ENCODE measurements at regions not wholly inside any gene's neighbourhood (a gene's known extent, or its start where the extent isn't known, plus 50 kb on each side); places are given as distances from the start of the nearest gene placed in this dataset.

DNA sequence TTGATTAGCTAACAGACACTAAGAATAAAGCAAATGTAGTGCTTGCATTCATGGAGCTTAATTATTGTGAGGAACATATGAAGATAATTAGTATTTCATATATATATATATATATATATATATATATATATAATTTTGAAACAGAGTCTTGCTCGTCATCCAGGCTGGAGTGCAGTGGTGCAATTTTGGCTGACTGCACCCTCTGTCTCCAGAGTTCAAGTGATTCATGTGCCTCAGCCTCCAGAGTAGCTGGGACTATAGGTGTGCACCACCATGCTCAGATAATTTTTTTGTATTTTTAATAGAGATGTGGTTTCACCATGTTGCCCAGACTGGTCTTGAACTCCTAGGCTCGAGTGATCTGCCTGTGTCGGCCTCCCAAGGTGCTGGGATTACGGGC is 1091.6 kb upstream of the TMEM132C start:
- TF ChIP-seq, protein P1, sequence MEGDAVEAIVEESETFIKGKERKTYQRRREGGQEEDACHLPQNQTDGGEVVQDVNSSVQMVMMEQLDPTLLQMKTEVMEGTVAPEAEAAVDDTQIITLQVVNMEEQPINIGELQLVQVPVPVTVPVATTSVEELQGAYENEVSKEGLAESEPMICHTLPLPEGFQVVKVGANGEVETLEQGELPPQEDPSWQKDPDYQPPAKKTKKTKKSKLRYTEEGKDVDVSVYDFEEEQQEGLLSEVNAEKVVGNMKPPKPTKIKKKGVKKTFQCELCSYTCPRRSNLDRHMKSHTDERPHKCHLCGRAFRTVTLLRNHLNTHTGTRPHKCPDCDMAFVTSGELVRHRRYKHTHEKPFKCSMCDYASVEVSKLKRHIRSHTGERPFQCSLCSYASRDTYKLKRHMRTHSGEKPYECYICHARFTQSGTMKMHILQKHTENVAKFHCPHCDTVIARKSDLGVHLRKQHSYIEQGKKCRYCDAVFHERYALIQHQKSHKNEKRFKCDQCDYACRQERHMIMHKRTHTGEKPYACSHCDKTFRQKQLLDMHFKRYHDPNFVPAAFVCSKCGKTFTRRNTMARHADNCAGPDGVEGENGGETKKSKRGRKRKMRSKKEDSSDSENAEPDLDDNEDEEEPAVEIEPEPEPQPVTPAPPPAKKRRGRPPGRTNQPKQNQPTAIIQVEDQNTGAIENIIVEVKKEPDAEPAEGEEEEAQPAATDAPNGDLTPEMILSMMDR (IDR thresholded peaks at IDR 0.05; ENCODE audit: insufficient read depth, low read length, poor library complexity, severe bottlenecking) = no peak
- no peak for TF ChIP-seq EZH2phosphoT487 (conservative IDR thresholded peaks at IDR 0.05; ENCODE audit: low read length)
